GM23338 (cell line): ENCODE measurements at regions not wholly inside any gene's neighbourhood (a gene's known extent, or its start where the extent isn't known, plus 50 kb on each side); places are given as distances from the start of the nearest gene placed in this dataset.

Source experiments
- ATAC-seq: fragments of 200-7000 bp; cut with Tn5 transposase; 3 replicates; pipeline ENCODE4 v1.9.1; 2020
- DNase-seq: peaks from one replicate; pipeline ENCODE4 v3.0.0-alpha.2; 2015; ENCODE audit warnings: low spot score
- H2AFZ ChIP-seq: fragments of 200-600 bp; sonication (generic); 2 replicates; pipeline ENCODE4 v1.8.0; 2016; ENCODE audit warnings: antibody characterized with exemption, mild to moderate bottlenecking, moderate library complexity
- H3F3A ChIP-seq: fragments of 200-600 bp; sonication (generic); replicated peaks from 2 replicates; pipeline ENCODE4 v1.8.0; 2017; ENCODE audit warnings: antibody characterized with exemption, mixed run types, low read depth
- H3K27ac ChIP-seq: fragments of 200-600 bp; sonication (generic); 2 replicates; pipeline ENCODE4 v1.6.1; 2016; ENCODE audit warnings: low read depth
- H3K27me3 ChIP-seq: fragments of 200-600 bp; sonication (generic); 2 replicates; pipeline ENCODE4 v1.8.0; 2016; ENCODE audit warnings: mild to moderate bottlenecking, mixed run types, moderate library complexity; ENCODE audit not compliant: insufficient read depth
- H3K36me3 ChIP-seq: fragments of 200-600 bp; sonication (generic); 2 replicates; pipeline ENCODE4 v1.8.0; 2016; ENCODE audit warnings: mild to moderate bottlenecking; ENCODE audit not compliant: insufficient read depth
- H3K4me1 ChIP-seq: fragments of 200-600 bp; sonication (generic); 2 replicates; pipeline ENCODE4 v1.8.0; 2016; ENCODE audit warnings: mild to moderate bottlenecking, moderate library complexity; ENCODE audit not compliant: insufficient read depth
- H3K4me2 ChIP-seq: fragments of 200-600 bp; sonication (generic); 2 replicates; pipeline ENCODE4 v1.7.1; 2017; ENCODE audit warnings: mixed run types
- H3K4me3 ChIP-seq: fragments of 200-600 bp; sonication (generic); 2 replicates; pipeline ENCODE4 v1.6.1; 2016; ENCODE audit warnings: mixed run types
- H3K79me2 ChIP-seq: fragments of 200-600 bp; sonication (generic); replicated peaks from 2 replicates; pipeline ENCODE4 v1.8.0; 2017; ENCODE audit warnings: mild to moderate bottlenecking; ENCODE audit not compliant: insufficient read depth
- H3K9me2 ChIP-seq: fragments of 200-600 bp; sonication (generic); 2 replicates; pipeline ENCODE4 v1.8.0; 2017; ENCODE audit not compliant: insufficient read depth
- H4K20me1 ChIP-seq: fragments of 200-600 bp; sonication (generic); replicated peaks from 2 replicates; pipeline ENCODE4 v1.8.0; 2017; ENCODE audit warnings: mild to moderate bottlenecking; ENCODE audit not compliant: insufficient read depth
- H3K27ac Mint-ChIP-seq: 2 replicates; pipeline ENCODE4 v1.8.0; 2020; ENCODE audit warnings: inconsistent platforms, mild to moderate bottlenecking, moderate library complexity, mixed read lengths
- H3K27me3 Mint-ChIP-seq: 3 replicates; pipeline ENCODE4 v1.8.0; 2022; ENCODE audit warnings: low read depth, mild to moderate bottlenecking, moderate library complexity, mixed read lengths, inconsistent platforms; ENCODE audit not compliant: insufficient read depth, poor library complexity
- H3K36me3 Mint-ChIP-seq: 3 replicates; pipeline ENCODE4 v1.8.0; 2021; ENCODE audit warnings: low read depth, mild to moderate bottlenecking, inconsistent platforms, moderate library complexity, mixed read lengths
- H3K4me1 Mint-ChIP-seq: 3 replicates; pipeline ENCODE4 v1.8.0; 2020; ENCODE audit warnings: mild to moderate bottlenecking, inconsistent platforms, mixed read lengths
- H3K4me3 Mint-ChIP-seq: 3 replicates; pipeline ENCODE4 v1.8.0; 2021; ENCODE audit warnings: moderate library complexity, mild to moderate bottlenecking, inconsistent platforms, mixed read lengths
- H3K9me3 Mint-ChIP-seq: 3 replicates; pipeline ENCODE4 v1.8.0; 2020; ENCODE audit warnings: moderate library complexity, mild to moderate bottlenecking, inconsistent platforms, mixed read lengths
- CREB1 ChIP-seq: fragments of 250-450 bp; sonication (Bioruptor Pico); IDR thresholded peaks from 2 replicates; pipeline ENCODE4 v1.5.0; 2020; ENCODE audit warnings: low read depth, mild to moderate bottlenecking, moderate library complexity
- ETS1 ChIP-seq: IDR thresholded peaks from 2 replicates; pipeline ENCODE4 v1.6.1; 2016; ENCODE audit warnings: antibody characterized with exemption
- EZH2 ChIP-seq: fragments of 200-600 bp; sonication (generic); IDR thresholded peaks from one replicate; pipeline ENCODE4 v1.8.0; 2017; ENCODE audit warnings: antibody characterized with exemption, mild to moderate bottlenecking, low read depth; ENCODE audit not compliant: unreplicated experiment
- EZH2phosphoT487 ChIP-seq: fragments of 200-600 bp; sonication (generic); IDR thresholded peaks from one replicate; pipeline ENCODE4 v1.8.1; 2018; ENCODE audit warnings: antibody characterized with exemption; ENCODE audit not compliant: unreplicated experiment
- JUNB ChIP-seq: IDR thresholded peaks from one replicate; pipeline ENCODE4 v1.6.1; 2016; ENCODE audit warnings: antibody characterized with exemption; ENCODE audit not compliant: unreplicated experiment
- NANOG ChIP-seq: IDR thresholded peaks from 2 replicates; pipeline ENCODE4 v1.6.1; 2016; ENCODE audit warnings: antibody characterized with exemption, borderline replicate concordance
- POLR2AphosphoS5 ChIP-seq: IDR thresholded peaks from 2 replicates; pipeline ENCODE4 v1.6.1; 2016; ENCODE audit warnings: antibody characterized with exemption, low read depth
- REST ChIP-seq: IDR thresholded peaks from one replicate; pipeline ENCODE4 v1.6.1; 2018; ENCODE audit warnings: antibody characterized with exemption; ENCODE audit not compliant: unreplicated experiment
- STAT1 ChIP-seq: IDR thresholded peaks from one replicate; pipeline ENCODE4 v1.6.1; 2016; ENCODE audit warnings: antibody characterized with exemption; ENCODE audit not compliant: unreplicated experiment
- ZNF114 ChIP-seq: fragments of 250-450 bp; sonication (Bioruptor Pico); IDR thresholded peaks from 2 replicates; pipeline ENCODE4 v1.5.0; 2020; ENCODE audit warnings: mild to moderate bottlenecking, moderate library complexity
- ZNF331 ChIP-seq: fragments of 250-450 bp; sonication (Bioruptor Pico); IDR thresholded peaks from 2 replicates; pipeline ENCODE4 v1.5.0; 2020; ENCODE audit warnings: low read depth, mild to moderate bottlenecking, moderate library complexity
- TF ChIP-seq, protein P1 (sequence below): fragments of 250-450 bp; sonication (Bioruptor Pico); IDR thresholded peaks from 2 replicates; pipeline ENCODE4 v1.5.0; 2020; ENCODE audit warnings: mild to moderate bottlenecking, moderate library complexity
- TF ChIP-seq, protein P2 (sequence below), 2 experiments: fragments of 200-600 bp in 1 of 2; sonication (generic) in 1 of 2; conservative IDR thresholded peaks; 2 replicates each; pipeline versions ENCODE4 v1.5.1 to v1.6.1; 2016 to 2017; ENCODE audit warnings: antibody characterized with exemption in 2 of 2, low read depth in 2 of 2, mild to moderate bottlenecking in 2 of 2, moderate library complexity in 1 of 2

DNA sequence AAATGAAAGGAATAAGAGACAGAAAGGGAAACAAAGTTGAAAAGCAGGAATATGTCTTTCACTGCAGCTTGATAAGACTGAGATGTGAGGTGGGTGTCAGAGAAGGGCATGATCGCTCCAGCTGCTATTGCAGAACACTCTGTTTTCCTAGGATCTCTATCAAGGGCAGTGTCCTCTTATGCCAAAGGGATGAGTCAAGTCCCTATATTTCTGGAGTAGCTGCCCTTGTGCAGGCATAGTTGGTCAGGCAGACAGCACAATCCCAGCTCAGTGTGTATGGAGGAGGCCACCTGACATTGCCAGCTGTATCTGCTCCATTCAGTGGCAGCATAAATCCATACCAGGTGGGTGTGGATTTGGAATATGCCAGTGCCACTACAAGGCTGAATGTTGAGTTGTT lies 101.6 kb downstream of the DAD1 start:
- no peak overlapping the region for H3K4me2 ChIP-seq
- no peak overlapping the region for H3K27ac Mint-ChIP-seq
- TF ChIP-seq NANOG (no peak), JUNB (no peak), POLR2AphosphoS5 (no peak), ETS1 (no peak), ZNF331 (CRISPR knock-in tag) (no peak), STAT1 (no peak), EZH2phosphoT487 (no peak), CREB1 (CRISPR knock-in tag) (no peak), ZNF114 (no peak), EZH2 (no peak), REST (no peak)
- TF ChIP-seq, protein P1, sequence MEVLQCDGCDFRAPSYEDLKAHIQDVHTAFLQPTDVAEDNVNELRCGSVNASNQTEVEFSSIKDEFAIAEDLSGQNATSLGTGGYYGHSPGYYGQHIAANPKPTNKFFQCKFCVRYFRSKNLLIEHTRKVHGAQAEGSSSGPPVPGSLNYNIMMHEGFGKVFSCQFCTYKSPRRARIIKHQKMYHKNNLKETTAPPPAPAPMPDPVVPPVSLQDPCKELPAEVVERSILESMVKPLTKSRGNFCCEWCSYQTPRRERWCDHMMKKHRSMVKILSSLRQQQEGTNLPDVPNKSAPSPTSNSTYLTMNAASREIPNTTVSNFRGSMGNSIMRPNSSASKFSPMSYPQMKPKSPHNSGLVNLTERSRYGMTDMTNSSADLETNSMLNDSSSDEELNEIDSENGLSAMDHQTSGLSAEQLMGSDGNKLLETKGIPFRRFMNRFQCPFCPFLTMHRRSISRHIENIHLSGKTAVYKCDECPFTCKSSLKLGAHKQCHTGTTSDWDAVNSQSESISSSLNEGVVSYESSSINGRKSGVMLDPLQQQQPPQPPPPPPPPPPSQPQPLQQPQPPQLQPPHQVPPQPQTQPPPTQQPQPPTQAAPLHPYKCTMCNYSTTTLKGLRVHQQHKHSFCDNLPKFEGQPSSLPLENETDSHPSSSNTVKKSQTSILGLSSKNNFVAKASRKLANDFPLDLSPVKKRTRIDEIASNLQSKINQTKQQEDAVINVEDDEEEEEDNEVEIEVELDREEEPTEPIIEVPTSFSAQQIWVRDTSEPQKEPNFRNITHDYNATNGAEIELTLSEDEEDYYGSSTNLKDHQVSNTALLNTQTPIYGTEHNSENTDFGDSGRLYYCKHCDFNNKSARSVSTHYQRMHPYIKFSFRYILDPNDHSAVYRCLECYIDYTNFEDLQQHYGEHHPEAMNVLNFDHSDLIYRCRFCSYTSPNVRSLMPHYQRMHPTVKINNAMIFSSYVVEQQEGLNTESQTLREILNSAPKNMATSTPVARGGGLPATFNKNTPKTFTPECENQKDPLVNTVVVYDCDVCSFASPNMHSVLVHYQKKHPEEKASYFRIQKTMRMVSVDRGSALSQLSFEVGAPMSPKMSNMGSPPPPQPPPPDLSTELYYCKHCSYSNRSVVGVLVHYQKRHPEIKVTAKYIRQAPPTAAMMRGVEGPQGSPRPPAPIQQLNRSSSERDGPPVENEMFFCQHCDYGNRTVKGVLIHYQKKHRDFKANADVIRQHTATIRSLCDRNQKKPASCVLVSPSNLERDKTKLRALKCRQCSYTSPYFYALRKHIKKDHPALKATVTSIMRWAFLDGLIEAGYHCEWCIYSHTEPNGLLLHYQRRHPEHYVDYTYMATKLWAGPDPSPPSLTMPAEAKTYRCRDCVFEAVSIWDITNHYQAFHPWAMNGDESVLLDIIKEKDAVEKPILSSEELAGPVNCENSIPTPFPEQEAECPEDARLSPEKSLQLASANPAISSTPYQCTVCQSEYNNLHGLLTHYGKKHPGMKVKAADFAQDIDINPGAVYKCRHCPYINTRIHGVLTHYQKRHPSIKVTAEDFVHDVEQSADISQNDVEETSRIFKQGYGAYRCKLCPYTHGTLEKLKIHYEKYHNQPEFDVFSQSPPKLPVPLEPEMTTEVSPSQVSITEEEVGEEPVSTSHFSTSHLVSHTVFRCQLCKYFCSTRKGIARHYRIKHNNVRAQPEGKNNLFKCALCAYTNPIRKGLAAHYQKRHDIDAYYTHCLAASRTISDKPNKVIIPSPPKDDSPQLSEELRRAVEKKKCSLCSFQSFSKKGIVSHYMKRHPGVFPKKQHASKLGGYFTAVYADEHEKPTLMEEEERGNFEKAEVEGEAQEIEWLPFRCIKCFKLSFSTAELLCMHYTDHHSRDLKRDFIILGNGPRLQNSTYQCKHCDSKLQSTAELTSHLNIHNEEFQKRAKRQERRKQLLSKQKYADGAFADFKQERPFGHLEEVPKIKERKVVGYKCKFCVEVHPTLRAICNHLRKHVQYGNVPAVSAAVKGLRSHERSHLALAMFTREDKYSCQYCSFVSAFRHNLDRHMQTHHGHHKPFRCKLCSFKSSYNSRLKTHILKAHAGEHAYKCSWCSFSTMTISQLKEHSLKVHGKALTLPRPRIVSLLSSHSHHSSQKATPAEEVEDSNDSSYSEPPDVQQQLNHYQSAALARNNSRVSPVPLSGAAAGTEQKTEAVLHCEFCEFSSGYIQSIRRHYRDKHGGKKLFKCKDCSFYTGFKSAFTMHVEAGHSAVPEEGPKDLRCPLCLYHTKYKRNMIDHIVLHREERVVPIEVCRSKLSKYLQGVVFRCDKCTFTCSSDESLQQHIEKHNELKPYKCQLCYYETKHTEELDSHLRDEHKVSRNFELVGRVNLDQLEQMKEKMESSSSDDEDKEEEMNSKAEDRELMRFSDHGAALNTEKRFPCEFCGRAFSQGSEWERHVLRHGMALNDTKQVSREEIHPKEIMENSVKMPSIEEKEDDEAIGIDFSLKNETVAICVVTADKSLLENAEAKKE (CRISPR knock-in tag): no peak
- TF ChIP-seq, protein P2, sequence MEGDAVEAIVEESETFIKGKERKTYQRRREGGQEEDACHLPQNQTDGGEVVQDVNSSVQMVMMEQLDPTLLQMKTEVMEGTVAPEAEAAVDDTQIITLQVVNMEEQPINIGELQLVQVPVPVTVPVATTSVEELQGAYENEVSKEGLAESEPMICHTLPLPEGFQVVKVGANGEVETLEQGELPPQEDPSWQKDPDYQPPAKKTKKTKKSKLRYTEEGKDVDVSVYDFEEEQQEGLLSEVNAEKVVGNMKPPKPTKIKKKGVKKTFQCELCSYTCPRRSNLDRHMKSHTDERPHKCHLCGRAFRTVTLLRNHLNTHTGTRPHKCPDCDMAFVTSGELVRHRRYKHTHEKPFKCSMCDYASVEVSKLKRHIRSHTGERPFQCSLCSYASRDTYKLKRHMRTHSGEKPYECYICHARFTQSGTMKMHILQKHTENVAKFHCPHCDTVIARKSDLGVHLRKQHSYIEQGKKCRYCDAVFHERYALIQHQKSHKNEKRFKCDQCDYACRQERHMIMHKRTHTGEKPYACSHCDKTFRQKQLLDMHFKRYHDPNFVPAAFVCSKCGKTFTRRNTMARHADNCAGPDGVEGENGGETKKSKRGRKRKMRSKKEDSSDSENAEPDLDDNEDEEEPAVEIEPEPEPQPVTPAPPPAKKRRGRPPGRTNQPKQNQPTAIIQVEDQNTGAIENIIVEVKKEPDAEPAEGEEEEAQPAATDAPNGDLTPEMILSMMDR (conservative IDR thresholded peaks at IDR 0.05; ENCODE audit: low read depth in 2 of 2): no peak
- H2AFZ ChIP-seq: peak overlapping the region; percentile 53; the same call in 1 of the 2 replicates
- H3K27me3 Mint-ChIP-seq: peaks cover 3% of the 10 kb centered on the region
- no peaks in the 10 kb centered on the region for H3K9me2 ChIP-seq
- H3K4me1 ChIP-seq: peaks cover 12% of the 10 kb centered on the region
- H3K27me3 ChIP-seq: no peaks in the 10 kb centered on the region
- H3K4me1 Mint-ChIP-seq: peaks cover 44% of the 10 kb centered on the region
- no peaks in the 10 kb centered on the region for H3K79me2 ChIP-seq
- H3K4me3 Mint-ChIP-seq: no peak overlapping the region
- no peaks in the 10 kb centered on the region for H3K36me3 Mint-ChIP-seq
- no peaks in the 10 kb centered on the region for H3K9me3 Mint-ChIP-seq
- H3K27ac ChIP-seq: no peak overlapping the region
- H3K36me3 ChIP-seq: no peaks in the 10 kb centered on the region
- no peak for ATAC-seq
- H3F3A ChIP-seq: no peaks in the 10 kb centered on the region
- DNase-seq: no peak
- no peaks in the 10 kb centered on the region for H4K20me1 ChIP-seq
- H3K4me3 ChIP-seq: no peak overlapping the region
